Fibroblast of pulmonary artery (primary cell): ENCODE measurements at regions not wholly inside any gene's neighbourhood (a gene's known extent, or its start where the extent isn't known, plus 50 kb on each side); places are given as distances from the start of the nearest gene placed in this dataset.
"Not testable (repeated sequence)": the region's sequence is repeated elsewhere in the genome, so short reads cannot be mapped to it uniquely, and the experiment has no call there.

Experiments
- DNase-seq: peaks from one replicate; pipeline ENCODE4 v3.0.0-alpha.2; 2010; ENCODE audit warnings: low read depth
- H3K4me3 ChIP-seq: replicated peaks from 2 replicates; pipeline ENCODE4 v1.5.1; 2011; ENCODE audit warnings: low read depth, mild to moderate bottlenecking, control low read depth, low read length, moderate library complexity
- CTCF ChIP-seq: IDR thresholded peaks from 2 replicates; pipeline ENCODE4 v1.5.1; 2011; ENCODE audit warnings: mild to moderate bottlenecking, control low read depth, low read length, inconsistent platforms; ENCODE audit errors: missing control alignments

- TF ChIP-seq CTCF, result no peak
- DNase-seq, result no peak
- H3K4me3 ChIP-seq, result no peak overlapping the region
Observed at GRCh38 chr12:28090835-28091234, 99.4 kb upstream of the CCDC91 start.

GRCh38 chr12:28092396-28092795 lies 97.9 kb upstream of the CCDC91 start:
- H3K4me3 ChIP-seq, result no peak overlapping the region
- DNase-seq, result no peak
- TF ChIP-seq CTCF, result no peak

- H3K4me3 ChIP-seq, result no peak overlapping the region
- DNase-seq, result no peak
- TF ChIP-seq CTCF, result no peak
Observed at GRCh38 chr12:28096649-28097048, 93.6 kb upstream of the CCDC91 start.

GRCh38 chr12:28097221-28097620 lies 93.0 kb upstream of the CCDC91 start:
- TF ChIP-seq CTCF, result no peak

GRCh38 chr12:28099245-28099644 lies 91.0 kb upstream of the CCDC91 start:
- DNase-seq, H3K4me3 ChIP-seq: not testable (repeated sequence)

More at GRCh38 chr12:28097221-28097620, 93.0 kb upstream of the CCDC91 start:
- no peak for DNase-seq
- no peak overlapping the region for H3K4me3 ChIP-seq

- H3K4me3 ChIP-seq, result no peak overlapping the region
- no peak for TF ChIP-seq CTCF
- DNase-seq, result no peak
Observed at GRCh38 chr12:28099871-28100270, 90.4 kb upstream of the CCDC91 start.

GRCh38 chr12:28100717-28101116 lies 89.5 kb upstream of the CCDC91 start:
- no peak overlapping the region for H3K4me3 ChIP-seq
- DNase-seq, result no peak
- TF ChIP-seq CTCF, result no peak

- no peak overlapping the region for H3K4me3 ChIP-seq
- DNase-seq, result no peak
- TF ChIP-seq CTCF, result no peak
Observed at GRCh38 chr12:28104316-28104715, 85.9 kb upstream of the CCDC91 start.
